ENCODE measurements at regions not wholly inside any gene's neighbourhood (a gene's known extent, or its start where the extent isn't known, plus 50 kb on each side); places are given as distances from the start of the nearest gene placed in this dataset.

GRCh38 chr18:2217356-2217755 is 353.9 kb downstream of the METTL4 start:
- CTCF ChIA-PET: no interaction called here
- no peaks in the 10 kb centered on the region for H3K4me1 ChIP-seq (ENCODE audit: insufficient read depth, low read length)
- Mint-ChIP-seq H3K9me3 (no peaks in the 10 kb centered on the region), H3K27me3 (peaks cover 26% of the 10 kb centered on the region), H3K36me3 (ENCODE audit: low read depth) (no peaks in the 10 kb centered on the region), H3K4me3 (no peak overlapping the region), H3K4me1 (ENCODE audit: low read depth) (no peaks in the 10 kb centered on the region), H3K27ac (no peak overlapping the region)
- no peaks in the 10 kb centered on the region for H3K36me3 ChIP-seq (ENCODE audit: insufficient read depth, low read length)
- no peaks in the 10 kb centered on the region for H3K27me3 ChIP-seq (ENCODE audit: control insufficient read depth in 1 of 2, insufficient read depth in 2 of 2, low read length in 2 of 2)
- TF ChIP-seq, protein P1, sequence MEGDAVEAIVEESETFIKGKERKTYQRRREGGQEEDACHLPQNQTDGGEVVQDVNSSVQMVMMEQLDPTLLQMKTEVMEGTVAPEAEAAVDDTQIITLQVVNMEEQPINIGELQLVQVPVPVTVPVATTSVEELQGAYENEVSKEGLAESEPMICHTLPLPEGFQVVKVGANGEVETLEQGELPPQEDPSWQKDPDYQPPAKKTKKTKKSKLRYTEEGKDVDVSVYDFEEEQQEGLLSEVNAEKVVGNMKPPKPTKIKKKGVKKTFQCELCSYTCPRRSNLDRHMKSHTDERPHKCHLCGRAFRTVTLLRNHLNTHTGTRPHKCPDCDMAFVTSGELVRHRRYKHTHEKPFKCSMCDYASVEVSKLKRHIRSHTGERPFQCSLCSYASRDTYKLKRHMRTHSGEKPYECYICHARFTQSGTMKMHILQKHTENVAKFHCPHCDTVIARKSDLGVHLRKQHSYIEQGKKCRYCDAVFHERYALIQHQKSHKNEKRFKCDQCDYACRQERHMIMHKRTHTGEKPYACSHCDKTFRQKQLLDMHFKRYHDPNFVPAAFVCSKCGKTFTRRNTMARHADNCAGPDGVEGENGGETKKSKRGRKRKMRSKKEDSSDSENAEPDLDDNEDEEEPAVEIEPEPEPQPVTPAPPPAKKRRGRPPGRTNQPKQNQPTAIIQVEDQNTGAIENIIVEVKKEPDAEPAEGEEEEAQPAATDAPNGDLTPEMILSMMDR (IDR thresholded peaks at IDR 0.05): no peak
- H3K9me3 ChIP-seq (ENCODE audit: control insufficient read depth in 1 of 2, insufficient read depth in 1 of 2, low read length in 2 of 2): no peaks in the 10 kb centered on the region
- H3K27ac ChIP-seq (ENCODE audit: low read depth in 1 of 2, low read length in 2 of 2): no peak overlapping the region
- DNase-seq (no peak), ATAC-seq (ENCODE audit: poor library complexity) (no peak)
- intact Hi-C loops (cut with DNase I, micrococcal nuclease): no loop called here
- no peak overlapping the region for H3K4me3 ChIP-seq (ENCODE audit: low read length)
- POLR2A ChIA-PET: interaction anchor here (0.5 kb wide), 1 partner anchor 17 kb away, joined by 3 read pairs; no protein-coding TSS in a partner anchor

- Mint-ChIP-seq H3K9me3 (no peaks in the 10 kb centered on the region), H3K4me3 (no peak overlapping the region), H3K36me3 (ENCODE audit: low read depth) (no peaks in the 10 kb centered on the region), H3K4me1 (ENCODE audit: low read depth) (no peaks in the 10 kb centered on the region), H3K27ac (no peak overlapping the region), H3K27me3 (peaks cover 29% of the 10 kb centered on the region)
- no peaks in the 10 kb centered on the region for H3K4me1 ChIP-seq (ENCODE audit: insufficient read depth, low read length)
- DNase-seq: no peak
- ChIA-PET CTCF (no interaction called here), POLR2A (no interaction called here)
- no peak overlapping the region for H3K27ac ChIP-seq (ENCODE audit: low read depth in 1 of 2, low read length in 2 of 2)
- no peaks in the 10 kb centered on the region for H3K27me3 ChIP-seq (ENCODE audit: control insufficient read depth in 1 of 2, insufficient read depth in 2 of 2, low read length in 2 of 2)
- H3K4me3 ChIP-seq (ENCODE audit: low read length): no peak overlapping the region
- ATAC-seq (ENCODE audit: poor library complexity): no peak
- intact Hi-C loops (cut with DNase I, micrococcal nuclease): no loop called here
- TF ChIP-seq, protein P1 (IDR thresholded peaks at IDR 0.05): no peak
- H3K36me3 ChIP-seq (ENCODE audit: insufficient read depth, low read length): no peaks in the 10 kb centered on the region
- no peaks in the 10 kb centered on the region for H3K9me3 ChIP-seq (ENCODE audit: control insufficient read depth in 1 of 2, insufficient read depth in 1 of 2, low read length in 2 of 2)
Measured at GRCh38 chr18:2218101-2218500, 353.2 kb downstream of the METTL4 start.

DNA sequence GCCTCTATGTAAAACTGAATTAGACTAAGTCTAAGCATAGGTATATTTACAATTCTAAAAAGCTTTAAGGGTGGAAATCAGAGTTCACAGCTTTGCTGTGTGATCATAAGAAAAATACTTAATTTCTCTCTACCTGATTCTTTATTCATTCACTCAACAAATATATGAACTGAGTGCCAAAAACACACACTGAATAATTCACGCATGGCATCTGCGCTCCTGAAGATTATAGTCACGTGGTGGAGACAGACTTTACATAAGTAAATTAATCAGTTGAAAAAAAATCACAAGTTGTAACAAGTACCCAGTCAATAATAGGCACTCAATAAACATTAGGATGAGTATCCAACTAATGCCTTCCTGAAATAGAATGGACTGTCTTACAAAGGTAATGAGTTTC is 351.6 kb downstream of the METTL4 start:
- Mint-ChIP-seq H3K27ac (no peak overlapping the region), H3K4me3 (no peak overlapping the region), H3K9me3 (no peaks in the 10 kb centered on the region), H3K27me3 (peaks cover 32% of the 10 kb centered on the region), H3K4me1 (ENCODE audit: low read depth) (no peaks in the 10 kb centered on the region), H3K36me3 (ENCODE audit: low read depth) (no peaks in the 10 kb centered on the region)
- CTCF ChIA-PET: no interaction called here
- no peaks in the 10 kb centered on the region for H3K27me3 ChIP-seq (ENCODE audit: control insufficient read depth in 1 of 2, insufficient read depth in 2 of 2, low read length in 2 of 2)
- H3K4me1 ChIP-seq (ENCODE audit: insufficient read depth, low read length): no peaks in the 10 kb centered on the region
- no peaks in the 10 kb centered on the region for H3K9me3 ChIP-seq (ENCODE audit: control insufficient read depth in 1 of 2, insufficient read depth in 1 of 2, low read length in 2 of 2)
- intact Hi-C loops (cut with DNase I, micrococcal nuclease): no loop called here
- no peaks in the 10 kb centered on the region for H3K36me3 ChIP-seq (ENCODE audit: insufficient read depth, low read length)
- ATAC-seq (ENCODE audit: poor library complexity): no peak
- H3K4me3 ChIP-seq (ENCODE audit: low read length): no peak overlapping the region
- no peak overlapping the region for H3K27ac ChIP-seq (ENCODE audit: low read depth in 1 of 2, low read length in 2 of 2)
- POLR2A ChIA-PET: no interaction called here
- no peak for DNase-seq
- TF ChIP-seq, protein P1 (IDR thresholded peaks at IDR 0.05): no peak
